HUES48 (cell line): ENCODE measurements at regions not wholly inside any gene's neighbourhood (a gene's known extent, or its start where the extent isn't known, plus 50 kb on each side); places are given as distances from the start of the nearest gene placed in this dataset.

Source experiments
- H3K27ac ChIP-seq: one replicate; pipeline ENCODE4 v1.7.0; 2013; ENCODE audit warnings: low read depth, low read length, inconsistent platforms
- H3K27me3 ChIP-seq: 2 replicates; pipeline ENCODE4 v1.6.1; 2013; ENCODE audit warnings: mild to moderate bottlenecking, low read length; ENCODE audit not compliant: control insufficient read depth, insufficient read depth
- H3K36me3 ChIP-seq: 2 replicates; pipeline ENCODE4 v1.6.1; 2013; ENCODE audit warnings: low read length; ENCODE audit not compliant: control insufficient read depth, insufficient read depth
- H3K4me1 ChIP-seq: 2 replicates; pipeline ENCODE4 v1.6.1; 2013; ENCODE audit warnings: mild to moderate bottlenecking, low read length; ENCODE audit not compliant: control insufficient read depth, insufficient read depth
- H3K4me3 ChIP-seq: 2 replicates; pipeline ENCODE4 v1.5.1; 2013; ENCODE audit warnings: mild to moderate bottlenecking, low read depth, low read length
- H3K9ac ChIP-seq: 2 replicates; pipeline ENCODE4 v1.6.1; 2013; ENCODE audit warnings: mild to moderate bottlenecking, low read depth, low read length, moderate library complexity
- H3K9me3 ChIP-seq: 2 replicates; pipeline ENCODE4 v1.6.1; 2013; ENCODE audit warnings: low read length; ENCODE audit not compliant: control insufficient read depth, insufficient read depth

DNA sequence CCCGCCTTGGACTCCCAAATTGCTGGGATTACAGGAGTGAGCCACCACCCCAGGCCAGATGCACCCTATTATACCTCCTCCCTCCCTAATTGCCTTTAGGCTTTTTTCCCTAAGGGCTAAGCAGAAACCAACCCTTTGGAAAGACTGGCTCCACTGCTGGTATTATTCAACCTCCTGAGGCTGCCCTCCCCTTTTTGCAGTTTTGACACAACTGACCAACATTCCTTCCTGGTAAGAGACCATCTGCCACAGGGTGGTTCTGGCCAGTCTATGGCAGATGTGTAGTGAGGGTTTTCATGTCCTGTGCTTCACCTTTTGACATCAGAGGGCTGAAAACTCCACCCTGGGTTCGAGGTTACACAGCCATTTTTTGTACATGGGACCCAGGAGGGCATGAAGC, 1785.3 kb upstream of the CELF4 start:
- Histone ChIP-seq H3K36me3 (no peaks in the 10 kb centered on the region), H3K27ac (no peak overlapping the region), H3K9me3 (no peaks in the 10 kb centered on the region), H3K9ac (no peak overlapping the region), H3K4me3 (no peak overlapping the region), H3K27me3 (no peaks in the 10 kb centered on the region), H3K4me1 (0 out of 2 replicates have a peak, but pooled peaks cover 7% of the 10 kb centered on the region)

DNA sequence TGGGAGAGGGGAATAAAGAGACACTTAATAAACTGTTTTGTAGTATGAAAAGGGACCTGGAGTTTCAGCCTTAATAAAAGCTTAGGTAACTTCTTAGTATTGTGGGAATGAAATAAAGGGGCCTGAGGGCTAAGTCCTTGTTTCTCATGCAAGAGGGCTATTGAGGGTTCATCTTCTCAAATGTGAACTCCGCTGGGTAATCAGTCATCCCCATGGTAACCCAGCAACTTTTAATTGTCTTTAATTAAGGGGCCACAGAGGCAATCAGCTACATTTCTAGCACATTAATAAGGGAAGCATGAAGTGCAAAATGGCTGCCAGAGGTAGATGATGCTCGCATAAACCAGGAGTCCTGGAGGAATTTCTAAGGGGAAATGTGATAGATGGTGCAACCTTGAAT, 1784.2 kb upstream of the CELF4 start:
- Histone ChIP-seq H3K4me3 (no peak overlapping the region), H3K27me3 (no peaks in the 10 kb centered on the region), H3K36me3 (no peaks in the 10 kb centered on the region), H3K27ac (no peak overlapping the region), H3K9ac (no peak overlapping the region), H3K9me3 (no peaks in the 10 kb centered on the region), H3K4me1 (0 out of 2 replicates have a peak, but pooled peaks cover 7% of the 10 kb centered on the region)

GRCh38 chr18:39348757-39349156, 1783.2 kb upstream of the CELF4 start:
- no peak overlapping the region for H3K4me3 ChIP-seq
- no peak overlapping the region for H3K27ac ChIP-seq
- H3K27me3 ChIP-seq: no peaks in the 10 kb centered on the region
- H3K4me1 ChIP-seq: 0 out of 2 replicates have a peak, but pooled peaks cover 7% of the 10 kb centered on the region
- no peaks in the 10 kb centered on the region for H3K36me3 ChIP-seq
- no peak overlapping the region for H3K9ac ChIP-seq
- H3K9me3 ChIP-seq: no peaks in the 10 kb centered on the region

GRCh38 chr18:39347701-39348100, 1782.1 kb upstream of the CELF4 start:
- Histone ChIP-seq H3K27ac (no peak overlapping the region), H3K27me3 (no peaks in the 10 kb centered on the region), H3K4me3 (no peak overlapping the region), H3K9ac (no peak overlapping the region; the same call in 1 of the 2 replicates), H3K9me3 (no peaks in the 10 kb centered on the region), H3K4me1 (peaks cover 13% of the 10 kb centered on the region), H3K36me3 (no peaks in the 10 kb centered on the region)

DNA sequence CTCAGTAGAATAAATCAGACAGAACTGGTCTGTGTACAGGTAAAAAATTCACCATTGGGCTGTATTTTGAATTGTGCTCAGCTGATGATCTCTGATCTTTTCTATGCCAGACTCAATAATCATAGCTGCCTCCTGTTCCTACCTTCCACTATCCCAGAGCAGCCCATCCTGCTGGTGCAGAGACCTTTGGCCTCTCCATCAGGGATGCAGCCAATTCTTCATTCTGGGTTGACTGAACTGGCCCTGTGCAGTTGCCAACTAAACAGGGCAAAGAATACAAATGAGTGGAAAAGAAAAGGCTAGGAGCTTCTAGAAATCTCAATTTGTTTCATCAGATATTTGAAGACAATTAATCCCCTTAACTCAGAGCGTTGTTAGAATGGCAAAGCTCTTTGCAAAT, 1781.3 kb upstream of the CELF4 start:
- Histone ChIP-seq H3K27me3 (no peaks in the 10 kb centered on the region), H3K36me3 (no peaks in the 10 kb centered on the region), H3K27ac (no peak overlapping the region), H3K9me3 (no peaks in the 10 kb centered on the region), H3K4me1 (peaks cover 13% of the 10 kb centered on the region), H3K9ac (no peak overlapping the region), H3K4me3 (no peak overlapping the region)

DNA sequence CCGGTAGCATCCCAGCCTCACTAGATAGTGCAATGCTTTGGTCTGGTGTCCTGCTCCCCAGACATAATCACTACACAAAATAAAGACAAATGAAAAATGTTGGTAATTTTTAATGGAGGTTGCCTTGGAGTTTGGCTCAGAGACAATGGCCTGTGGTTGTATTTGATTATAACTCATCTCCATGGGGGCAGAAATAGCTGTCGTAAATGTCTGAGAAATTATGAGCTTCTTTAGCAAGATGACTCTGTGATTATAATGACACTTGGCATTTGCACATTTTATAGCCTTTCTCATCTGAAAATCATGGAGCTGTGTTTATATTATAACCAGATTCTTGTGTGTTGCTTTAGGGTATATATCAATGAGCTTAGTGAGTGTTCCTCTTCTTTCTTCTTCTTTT, 1779.7 kb upstream of the CELF4 start:
- Histone ChIP-seq H3K4me3 (no peak overlapping the region), H3K4me1 (peaks cover 13% of the 10 kb centered on the region)

GRCh38 chr18:39344487-39344886, 1778.9 kb upstream of the CELF4 start:
- Histone ChIP-seq H3K36me3 (no peaks in the 10 kb centered on the region), H3K27ac (no peak overlapping the region), H3K9me3 (no peaks in the 10 kb centered on the region), H3K4me3 (no peak overlapping the region), H3K9ac (no peak overlapping the region), H3K4me1 (peaks cover 13% of the 10 kb centered on the region), H3K27me3 (no peaks in the 10 kb centered on the region)

More for the DNA sequence above, 1779.7 kb upstream of the CELF4 start:
- no peaks in the 10 kb centered on the region for H3K27me3 ChIP-seq
- H3K27ac ChIP-seq: no peak overlapping the region
- H3K9ac ChIP-seq: no peak overlapping the region
- H3K36me3 ChIP-seq: no peaks in the 10 kb centered on the region
- no peaks in the 10 kb centered on the region for H3K9me3 ChIP-seq

DNA sequence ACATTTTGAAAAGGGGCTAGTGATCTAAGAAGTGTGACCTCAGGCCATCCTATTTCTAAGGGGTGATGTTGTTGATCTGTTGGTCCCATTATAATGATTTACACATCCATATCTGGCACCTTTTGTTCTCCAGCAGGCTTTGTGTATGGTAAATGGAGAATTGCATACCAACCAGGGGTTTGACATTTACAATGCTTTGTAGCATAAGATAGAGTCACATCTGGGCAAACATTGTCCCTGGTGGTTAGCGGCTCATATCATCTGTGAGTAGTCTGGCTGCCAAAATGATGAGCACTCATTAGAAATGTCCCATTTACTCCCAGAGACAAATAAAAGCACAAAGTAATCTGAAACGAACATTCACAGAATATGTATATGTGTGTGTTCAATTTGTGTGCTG, 1775.5 kb upstream of the CELF4 start:
- H3K4me1 ChIP-seq: peaks cover 10% of the 10 kb centered on the region
- H3K4me3 ChIP-seq: no peak overlapping the region
- no peaks in the 10 kb centered on the region for H3K36me3 ChIP-seq
- H3K9ac ChIP-seq: no peak overlapping the region
- H3K27ac ChIP-seq: no peak overlapping the region
- H3K27me3 ChIP-seq: no peaks in the 10 kb centered on the region
- H3K9me3 ChIP-seq: no peaks in the 10 kb centered on the region

- H3K4me3 ChIP-seq: no peak overlapping the region
- no peaks in the 10 kb centered on the region for H3K9me3 ChIP-seq
- peaks cover 10% of the 10 kb centered on the region for H3K4me1 ChIP-seq
- H3K9ac ChIP-seq: no peak overlapping the region
- no peak overlapping the region for H3K27ac ChIP-seq
- no peaks in the 10 kb centered on the region for H3K27me3 ChIP-seq
- H3K36me3 ChIP-seq: no peaks in the 10 kb centered on the region
These were observed 1774.8 kb upstream of the CELF4 start for GRCh38 chr18:39340418-39340817.

GRCh38 chr18:39329496-39330275, 1764.1 kb upstream of the CELF4 start:
- Histone ChIP-seq H3K27ac (no peak overlapping the region), H3K36me3 (no peaks in the 10 kb centered on the region), H3K27me3 (no peaks in the 10 kb centered on the region), H3K9ac (no peak overlapping the region), H3K4me1 (no peaks in the 10 kb centered on the region), H3K9me3 (no peaks in the 10 kb centered on the region), H3K4me3 (no peak overlapping the region)

GRCh38 chr18:39326772-39327171, 1761.2 kb upstream of the CELF4 start:
- Histone ChIP-seq H3K27me3 (no peaks in the 10 kb centered on the region), H3K4me1 (no peaks in the 10 kb centered on the region), H3K9ac (no peak overlapping the region), H3K27ac (no peak overlapping the region), H3K4me3 (no peak overlapping the region), H3K9me3 (no peaks in the 10 kb centered on the region), H3K36me3 (no peaks in the 10 kb centered on the region)
